Neural progenitor cell (in vitro differentiated cells): ENCODE measurements at regions not wholly inside any gene's neighbourhood (a gene's known extent, or its start where the extent isn't known, plus 50 kb on each side); places are given as distances from the start of the nearest gene placed in this dataset.

ENCODE experiments used
- EZH2 ChIP-seq: fragments of 200-600 bp; sonication (generic); IDR thresholded peaks from 2 replicates; pipeline ENCODE4 v1.6.1; 2017; ENCODE audit warnings: antibody characterized with exemption, mild to moderate bottlenecking, moderate library complexity
- EZH2phosphoT487 ChIP-seq: fragments of 200-600 bp; sonication (generic); IDR thresholded peaks from 2 replicates; pipeline ENCODE4 v1.6.1; 2017; ENCODE audit warnings: antibody characterized with exemption
- TF ChIP-seq, protein P1 (sequence below): fragments of 200-600 bp; sonication (generic); IDR thresholded peaks from 2 replicates; pipeline ENCODE4 v1.5.1; 2017; ENCODE audit warnings: antibody characterized with exemption, mild to moderate bottlenecking

GRCh38 chr16:65743558-65743957 lies 621.7 kb upstream of the CDH11 start:
- no peak for TF ChIP-seq EZH2
- TF ChIP-seq, protein P1, sequence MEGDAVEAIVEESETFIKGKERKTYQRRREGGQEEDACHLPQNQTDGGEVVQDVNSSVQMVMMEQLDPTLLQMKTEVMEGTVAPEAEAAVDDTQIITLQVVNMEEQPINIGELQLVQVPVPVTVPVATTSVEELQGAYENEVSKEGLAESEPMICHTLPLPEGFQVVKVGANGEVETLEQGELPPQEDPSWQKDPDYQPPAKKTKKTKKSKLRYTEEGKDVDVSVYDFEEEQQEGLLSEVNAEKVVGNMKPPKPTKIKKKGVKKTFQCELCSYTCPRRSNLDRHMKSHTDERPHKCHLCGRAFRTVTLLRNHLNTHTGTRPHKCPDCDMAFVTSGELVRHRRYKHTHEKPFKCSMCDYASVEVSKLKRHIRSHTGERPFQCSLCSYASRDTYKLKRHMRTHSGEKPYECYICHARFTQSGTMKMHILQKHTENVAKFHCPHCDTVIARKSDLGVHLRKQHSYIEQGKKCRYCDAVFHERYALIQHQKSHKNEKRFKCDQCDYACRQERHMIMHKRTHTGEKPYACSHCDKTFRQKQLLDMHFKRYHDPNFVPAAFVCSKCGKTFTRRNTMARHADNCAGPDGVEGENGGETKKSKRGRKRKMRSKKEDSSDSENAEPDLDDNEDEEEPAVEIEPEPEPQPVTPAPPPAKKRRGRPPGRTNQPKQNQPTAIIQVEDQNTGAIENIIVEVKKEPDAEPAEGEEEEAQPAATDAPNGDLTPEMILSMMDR: no peak
- TF ChIP-seq EZH2phosphoT487: no peak
